ENCODE measurements at regions not wholly inside any gene's neighbourhood (a gene's known extent, or its start where the extent isn't known, plus 50 kb on each side); places are given as distances from the start of the nearest gene placed in this dataset.

- TF ChIP-seq ZFP41 (tag by site-specific recombination; IDR thresholded peaks at IDR 0.05; ENCODE audit: borderline replicate concordance) (no peak), KLF17 (tag by site-specific recombination; IDR thresholded peaks at IDR 0.05) (no peak), ZNF19 (tag by site-specific recombination; IDR thresholded peaks at IDR 0.05; ENCODE audit: low read depth) (no peak)
- Histone ChIP-seq H3K4me1 (ENCODE audit: control insufficient read depth, insufficient read depth, low read length) (no peaks in the 10 kb centered on the region), H3K27ac (ENCODE audit: extremely low read depth, low read depth, low read length) (no peak overlapping the region), H3K4me3 (ENCODE audit: low read depth, low read length) (no peak overlapping the region), H3K9me3 (ENCODE audit: control insufficient read depth, insufficient read depth, low read depth, low read length) (no peaks in the 10 kb centered on the region), H3K36me3 (ENCODE audit: control insufficient read depth in 2 of 2, insufficient read depth in 1 of 2, low read length in 2 of 2) (no peaks in the 10 kb centered on the region)
- CTCF ChIA-PET = no interaction called here
- POLR2A ChIA-PET = no interaction called here
Observed at GRCh38 chr21:32136546-32136945, 142.3 kb downstream of the MIS18A start.

- peak; percentile 47; the same call in 1 of the 2 replicates for TF ChIP-seq ZIC2 (tag by site-specific recombination; IDR thresholded peaks at IDR 0.05)
- no peak for TF ChIP-seq ZNF777 (tag by site-specific recombination; IDR thresholded peaks at IDR 0.05; ENCODE audit: borderline replicate concordance)
- CTCF ChIA-PET = interaction anchor here (0.6 to 1.7 kb wide), 3 partner anchors 14 to 40 kb away, joined by 3 to 6 read pairs (median 5); no protein-coding TSS in a partner anchor
- H3K4me1 ChIP-seq (ENCODE audit: control insufficient read depth, insufficient read depth, low read length) = no peaks in the 10 kb centered on the region
- H3K36me3 ChIP-seq (ENCODE audit: control insufficient read depth in 2 of 2, insufficient read depth in 1 of 2, low read length in 2 of 2) = no peaks in the 10 kb centered on the region
- no peak overlapping the region for H3K27ac ChIP-seq (ENCODE audit: extremely low read depth, low read depth, low read length)
- H3K9me3 ChIP-seq (ENCODE audit: control insufficient read depth, insufficient read depth, low read depth, low read length) = no peaks in the 10 kb centered on the region
- POLR2A ChIA-PET = no interaction called here
- no peak overlapping the region for H3K4me3 ChIP-seq (ENCODE audit: low read depth, low read length)
Observed at GRCh38 chr21:32135401-32136363, 143.2 kb downstream of the MIS18A start.

GRCh38 chr21:32134441-32135130 is 144.3 kb downstream of the MIS18A start:
- no peak overlapping the region for H3K27ac ChIP-seq (ENCODE audit: extremely low read depth, low read depth, low read length)
- H3K4me1 ChIP-seq (ENCODE audit: control insufficient read depth, insufficient read depth, low read length) = no peaks in the 10 kb centered on the region
- no peaks in the 10 kb centered on the region for H3K36me3 ChIP-seq (ENCODE audit: control insufficient read depth in 2 of 2, insufficient read depth in 1 of 2, low read length in 2 of 2)
- no peaks in the 10 kb centered on the region for H3K9me3 ChIP-seq (ENCODE audit: control insufficient read depth, insufficient read depth, low read depth, low read length)
- H3K4me3 ChIP-seq (ENCODE audit: low read depth, low read length) = no peak overlapping the region
- CTCF ChIA-PET = interaction anchor here (0.6 to 1.7 kb wide), 4 partner anchors 15 to 315 kb away, joined by 3 to 6 read pairs (median 4); no protein-coding TSS in a partner anchor
- TF ChIP-seq CTCF (tag by site-specific recombination; IDR thresholded peaks at IDR 0.05) (no peak), ZNF645 (tag by site-specific recombination; IDR thresholded peaks at IDR 0.05) (no peak), ZEB2 (tag by site-specific recombination; IDR thresholded peaks at IDR 0.05) (no peak), ZNF785 (tag by site-specific recombination; IDR thresholded peaks at IDR 0.05) (no peak), GLIS2 (tag by site-specific recombination; IDR thresholded peaks at IDR 0.05) (no peak), ZNF266 (tag by site-specific recombination; IDR thresholded peaks at IDR 0.05; ENCODE audit: low read depth) (no peak), ZXDB (tag by site-specific recombination; IDR thresholded peaks at IDR 0.05) (no peak), OSR2 (tag by site-specific recombination; IDR thresholded peaks at IDR 0.05) (no peak), FEZF1 (tag by site-specific recombination; IDR thresholded peaks at IDR 0.05) (no peak), ZNF112 (tag by site-specific recombination; IDR thresholded peaks at IDR 0.05) (no peak), ZNF391 (tag by site-specific recombination; IDR thresholded peaks at IDR 0.05; ENCODE audit: borderline replicate concordance, low read depth) (no peak), ZNF76 (tag by site-specific recombination; IDR thresholded peaks at IDR 0.05; ENCODE audit: borderline replicate concordance, low read depth) (no peak), ZNF354C (tag by site-specific recombination; IDR thresholded peaks at IDR 0.05; ENCODE audit: borderline replicate concordance, low read depth) (no peak)
- POLR2A ChIA-PET = no interaction called here
